ENCODE measurements at regions not wholly inside any gene's neighbourhood (a gene's known extent, or its start where the extent isn't known, plus 50 kb on each side); places are given as distances from the start of the nearest gene placed in this dataset.

DNA sequence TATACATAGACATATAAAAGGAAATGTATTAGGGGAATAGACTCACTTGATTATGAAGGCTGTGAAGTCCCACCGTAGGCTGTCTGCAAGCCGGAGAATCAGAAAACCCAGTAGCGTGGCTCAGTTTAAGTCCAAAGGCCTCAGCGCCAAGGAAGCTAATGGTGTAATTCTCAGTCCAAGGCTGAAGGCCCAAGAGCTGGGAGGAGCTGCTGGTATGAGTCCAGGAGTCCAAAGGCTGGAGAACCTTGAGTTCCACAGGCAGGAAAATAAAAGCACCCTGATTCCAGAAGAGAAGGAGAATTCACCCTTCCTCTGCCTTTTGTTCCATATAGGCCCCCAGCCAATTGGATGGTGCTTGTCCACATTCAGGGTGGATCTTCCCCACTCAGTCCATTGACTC is 166.2 kb upstream of the TAC1 start:
- TF ChIP-seq, protein P1, sequence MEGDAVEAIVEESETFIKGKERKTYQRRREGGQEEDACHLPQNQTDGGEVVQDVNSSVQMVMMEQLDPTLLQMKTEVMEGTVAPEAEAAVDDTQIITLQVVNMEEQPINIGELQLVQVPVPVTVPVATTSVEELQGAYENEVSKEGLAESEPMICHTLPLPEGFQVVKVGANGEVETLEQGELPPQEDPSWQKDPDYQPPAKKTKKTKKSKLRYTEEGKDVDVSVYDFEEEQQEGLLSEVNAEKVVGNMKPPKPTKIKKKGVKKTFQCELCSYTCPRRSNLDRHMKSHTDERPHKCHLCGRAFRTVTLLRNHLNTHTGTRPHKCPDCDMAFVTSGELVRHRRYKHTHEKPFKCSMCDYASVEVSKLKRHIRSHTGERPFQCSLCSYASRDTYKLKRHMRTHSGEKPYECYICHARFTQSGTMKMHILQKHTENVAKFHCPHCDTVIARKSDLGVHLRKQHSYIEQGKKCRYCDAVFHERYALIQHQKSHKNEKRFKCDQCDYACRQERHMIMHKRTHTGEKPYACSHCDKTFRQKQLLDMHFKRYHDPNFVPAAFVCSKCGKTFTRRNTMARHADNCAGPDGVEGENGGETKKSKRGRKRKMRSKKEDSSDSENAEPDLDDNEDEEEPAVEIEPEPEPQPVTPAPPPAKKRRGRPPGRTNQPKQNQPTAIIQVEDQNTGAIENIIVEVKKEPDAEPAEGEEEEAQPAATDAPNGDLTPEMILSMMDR (IDR thresholded peaks at IDR 0.05; ENCODE audit: insufficient read depth, low read depth, low read length) = no peak
- no peak for TF ChIP-seq EZH2 (IDR thresholded peaks at IDR 0.05; ENCODE audit: insufficient read depth, low read length)

Data from astrocyte (in vitro differentiated cells and primary cell).